AG09309 (cell line): ENCODE measurements at regions not wholly inside any gene's neighbourhood (a gene's known extent, or its start where the extent isn't known, plus 50 kb on each side); places are given as distances from the start of the nearest gene placed in this dataset.

Experiments used
- DNase-seq: peaks from one replicate; pipeline ENCODE4 v3.0.0-alpha.2; 2010; ENCODE audit warnings: low read depth
- H3K4me3 ChIP-seq: 2 replicates; pipeline ENCODE4 v1.5.1; 2011; ENCODE audit warnings: mild to moderate bottlenecking, low read depth, low read length, moderate library complexity; ENCODE audit not compliant: control insufficient read depth
- CTCF ChIP-seq: IDR thresholded peaks from 2 replicates; pipeline ENCODE4 v1.5.1; 2011; ENCODE audit warnings: mild to moderate bottlenecking, low read depth, low read length, inconsistent platforms; ENCODE audit not compliant: insufficient read depth, control insufficient read depth; ENCODE audit errors: missing control alignments

- no peak for TF ChIP-seq CTCF
- no peak for DNase-seq
- no peak overlapping the region for H3K4me3 ChIP-seq
Measured at GRCh38 chr2:184030989-184031388, 567.3 kb upstream of the ZNF804A start.

- H3K4me3 ChIP-seq, result no peak overlapping the region
- TF ChIP-seq CTCF, result no peak
- no peak for DNase-seq
Measured at GRCh38 chr2:184031402-184032147, 566.8 kb upstream of the ZNF804A start.

- TF ChIP-seq CTCF, result no peak
- DNase-seq, result no peak
- no peak overlapping the region for H3K4me3 ChIP-seq
Measured at GRCh38 chr2:184032983-184033382, 565.3 kb upstream of the ZNF804A start.

- TF ChIP-seq CTCF, result no peak
- no peak overlapping the region for H3K4me3 ChIP-seq
- no peak for DNase-seq
Measured at GRCh38 chr2:184037273-184037672, 561.1 kb upstream of the ZNF804A start.

- no peak for TF ChIP-seq CTCF
- DNase-seq, result no peak
- no peak overlapping the region for H3K4me3 ChIP-seq
Measured at GRCh38 chr2:184039493-184039892, 558.8 kb upstream of the ZNF804A start.

GRCh38 chr2:184040230-184040629 is 558.1 kb upstream of the ZNF804A start:
- TF ChIP-seq CTCF, result no peak
- H3K4me3 ChIP-seq, result no peak overlapping the region
- DNase-seq, result no peak

- no peak for DNase-seq
- H3K4me3 ChIP-seq, result no peak overlapping the region
- TF ChIP-seq CTCF, result no peak
Measured at GRCh38 chr2:184041077-184041476, 557.3 kb upstream of the ZNF804A start.
